ENCODE measurements at regions not wholly inside any gene's neighbourhood (a gene's known extent, or its start where the extent isn't known, plus 50 kb on each side); places are given as distances from the start of the nearest gene placed in this dataset.

DNA sequence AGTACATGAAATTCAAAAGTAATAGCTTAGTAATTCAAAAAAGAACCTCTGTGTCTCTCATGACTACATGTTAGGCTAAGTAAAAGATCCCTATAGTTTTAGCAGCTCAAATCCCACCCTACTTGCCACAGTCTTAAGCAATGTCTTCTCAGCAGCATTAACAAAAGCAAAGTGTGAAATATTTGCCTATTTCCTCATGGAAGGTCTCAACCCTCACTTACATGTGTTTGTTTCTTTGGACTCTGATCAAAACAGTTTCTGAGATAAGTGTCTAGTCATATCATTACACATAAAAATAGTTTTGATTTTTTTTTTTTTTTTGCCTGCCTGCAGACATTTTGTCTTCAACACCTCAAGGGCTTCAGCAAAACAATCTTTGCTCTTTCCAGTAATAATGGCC is 310.5 kb downstream of the CETN3 start:
- no peak for TF ChIP-seq RAD21 (conservative IDR thresholded peaks at IDR 0.05)
- TF ChIP-seq, protein P1, sequence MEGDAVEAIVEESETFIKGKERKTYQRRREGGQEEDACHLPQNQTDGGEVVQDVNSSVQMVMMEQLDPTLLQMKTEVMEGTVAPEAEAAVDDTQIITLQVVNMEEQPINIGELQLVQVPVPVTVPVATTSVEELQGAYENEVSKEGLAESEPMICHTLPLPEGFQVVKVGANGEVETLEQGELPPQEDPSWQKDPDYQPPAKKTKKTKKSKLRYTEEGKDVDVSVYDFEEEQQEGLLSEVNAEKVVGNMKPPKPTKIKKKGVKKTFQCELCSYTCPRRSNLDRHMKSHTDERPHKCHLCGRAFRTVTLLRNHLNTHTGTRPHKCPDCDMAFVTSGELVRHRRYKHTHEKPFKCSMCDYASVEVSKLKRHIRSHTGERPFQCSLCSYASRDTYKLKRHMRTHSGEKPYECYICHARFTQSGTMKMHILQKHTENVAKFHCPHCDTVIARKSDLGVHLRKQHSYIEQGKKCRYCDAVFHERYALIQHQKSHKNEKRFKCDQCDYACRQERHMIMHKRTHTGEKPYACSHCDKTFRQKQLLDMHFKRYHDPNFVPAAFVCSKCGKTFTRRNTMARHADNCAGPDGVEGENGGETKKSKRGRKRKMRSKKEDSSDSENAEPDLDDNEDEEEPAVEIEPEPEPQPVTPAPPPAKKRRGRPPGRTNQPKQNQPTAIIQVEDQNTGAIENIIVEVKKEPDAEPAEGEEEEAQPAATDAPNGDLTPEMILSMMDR (IDR thresholded peaks at IDR 0.05; ENCODE audit: poor library complexity, severe bottlenecking), result no peak
- TF ChIP-seq EZH2 (IDR thresholded peaks at IDR 0.05; ENCODE audit: borderline replicate concordance, insufficient read depth, low read length, poor library complexity, severe bottlenecking), result no peak
- no peak for TF ChIP-seq SMC3 (conservative IDR thresholded peaks at IDR 0.05; ENCODE audit: poor library complexity)
- TF ChIP-seq POLR2AphosphoS5 (IDR thresholded peaks at IDR 0.05), result no peak
- no peak for TF ChIP-seq EP300 (conservative IDR thresholded peaks at IDR 0.05; ENCODE audit: poor library complexity, severe bottlenecking)
- TF ChIP-seq REST (IDR thresholded peaks at IDR 0.05; ENCODE audit: borderline replicate concordance), result no peak

Data from neural cell (in vitro differentiated cells).